Upper lobe of left lung (tissue), 6 donors: ENCODE measurements at regions not wholly inside any gene's neighbourhood (a gene's known extent, or its start where the extent isn't known, plus 50 kb on each side); places are given as distances from the start of the nearest gene placed in this dataset.

ENCODE experiments used
- ATAC-seq, 2 donors: fragments of 200-7000 bp; cut with Tn5 transposase; one replicate each; pipeline ENCODE4 v1.9.1; 2022; ENCODE audit warnings: mild to moderate bottlenecking in 2 of 2, moderate library complexity in 2 of 2; ENCODE audit not compliant: low FRiP score in 2 of 2
- DNase-seq, 2 donors: peaks; one replicate each; pipeline ENCODE4 v3.0.0-alpha.2; 2019 to 2020
- H3K27ac ChIP-seq, 4 donors: fragments of 200-600 bp; sonication (generic); one replicate each; pipeline ENCODE4 v1.5.1; 2016 to 2019
- H3K27me3 ChIP-seq, 4 donors: fragments of 200-600 bp; sonication (generic); one replicate each; pipeline ENCODE4 v1.5.1; 2017 to 2019
- H3K36me3 ChIP-seq, 4 donors: fragments of 200-600 bp; sonication (generic); one replicate each; pipeline ENCODE4 v1.5.1; 2016 to 2019
- H3K4me1 ChIP-seq, 4 donors: fragments of 200-600 bp; sonication (generic); one replicate each; pipeline ENCODE4 v1.5.1; 2018 to 2019
- H3K4me3 ChIP-seq, 4 donors: fragments of 200-600 bp; sonication (generic); one replicate each; pipeline ENCODE4 v1.5.1; 2017 to 2019; ENCODE audit warnings: mild to moderate bottlenecking in 2 of 4, moderate library complexity in 1 of 4
- H3K9me3 ChIP-seq, 4 donors: fragments of 200-600 bp; sonication (generic); one replicate each; pipeline ENCODE4 v1.5.1; 2018 to 2019
- EP300 ChIP-seq, 4 donors: sonication (generic); formaldehyde crosslinking; IDR thresholded peaks; one replicate each; pipeline ENCODE4 v1.5.1; 2017; ENCODE audit warnings: antibody characterized with exemption in 4 of 4, control low read depth in 2 of 4
- POLR2A ChIP-seq, 4 donors: fragments of 450-650 bp; IDR thresholded peaks; one replicate each; pipeline ENCODE4 v1.5.1; 2016 to 2017; ENCODE audit warnings: antibody characterized with exemption in 4 of 4, mild to moderate bottlenecking in 2 of 4
- POLR2AphosphoS5 ChIP-seq, 2 donors: sonication (generic); formaldehyde crosslinking; IDR thresholded peaks; one replicate each; pipeline ENCODE4 v1.5.1; 2017; ENCODE audit warnings: antibody characterized with exemption in 2 of 2
- WGBS, 2 donors: methylation state at CpG; one replicate each; pipeline ENCODE4 v1.1.5; 2017 to 2018; 5-methylcytosine and 5-hydroxymethylcytosine counted together
- TF ChIP-seq, protein P1 (sequence below), 6 experiments: fragments of 450-650 bp in 4 of 6; fragments of 200-600 bp in 2 of 6; sonication (generic) in 2 of 6; IDR thresholded peaks; one replicate each; pipeline ENCODE4 v1.5.1; 2016 to 2019; ENCODE audit warnings: antibody characterized with exemption in 6 of 6
- donor health status: DM: no; HTN: no; CAD: no; lungs with moderate emphysema.
- donor health status: DM: no; HTN: yes; CAD: no; lungs with severe emphysema.

DNA sequence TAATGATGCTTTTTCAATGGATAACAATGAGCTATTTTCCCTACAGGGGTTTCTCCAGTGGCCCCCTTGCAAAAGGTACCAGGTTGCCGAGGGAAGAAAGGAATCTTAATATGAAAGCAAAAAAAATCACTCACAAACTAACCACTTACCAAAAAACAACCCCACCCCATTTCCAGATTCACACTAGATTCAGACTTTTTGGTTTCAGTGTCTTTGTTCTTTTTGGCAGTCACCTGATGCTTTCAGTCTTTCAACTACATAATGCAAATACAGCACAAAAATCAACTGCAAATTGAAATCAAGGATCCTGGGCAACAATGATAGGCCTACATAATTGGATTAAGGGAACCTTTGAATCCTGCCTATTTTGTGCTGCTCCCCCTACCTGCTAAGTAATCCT, 71.1 kb upstream of the RAP2B start:
- WGBS, 2 donors, result 79 to 95% methylated on average over 1 of the region's 1 CpG
- H3K4me1 ChIP-seq, result no peaks in the 10 kb centered on the region
- H3K36me3 ChIP-seq, result no peaks in the 10 kb centered on the region
- ATAC-seq (no peak), DNase-seq (no peak)
- TF ChIP-seq, protein P1, sequence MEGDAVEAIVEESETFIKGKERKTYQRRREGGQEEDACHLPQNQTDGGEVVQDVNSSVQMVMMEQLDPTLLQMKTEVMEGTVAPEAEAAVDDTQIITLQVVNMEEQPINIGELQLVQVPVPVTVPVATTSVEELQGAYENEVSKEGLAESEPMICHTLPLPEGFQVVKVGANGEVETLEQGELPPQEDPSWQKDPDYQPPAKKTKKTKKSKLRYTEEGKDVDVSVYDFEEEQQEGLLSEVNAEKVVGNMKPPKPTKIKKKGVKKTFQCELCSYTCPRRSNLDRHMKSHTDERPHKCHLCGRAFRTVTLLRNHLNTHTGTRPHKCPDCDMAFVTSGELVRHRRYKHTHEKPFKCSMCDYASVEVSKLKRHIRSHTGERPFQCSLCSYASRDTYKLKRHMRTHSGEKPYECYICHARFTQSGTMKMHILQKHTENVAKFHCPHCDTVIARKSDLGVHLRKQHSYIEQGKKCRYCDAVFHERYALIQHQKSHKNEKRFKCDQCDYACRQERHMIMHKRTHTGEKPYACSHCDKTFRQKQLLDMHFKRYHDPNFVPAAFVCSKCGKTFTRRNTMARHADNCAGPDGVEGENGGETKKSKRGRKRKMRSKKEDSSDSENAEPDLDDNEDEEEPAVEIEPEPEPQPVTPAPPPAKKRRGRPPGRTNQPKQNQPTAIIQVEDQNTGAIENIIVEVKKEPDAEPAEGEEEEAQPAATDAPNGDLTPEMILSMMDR (IDR thresholded peaks at IDR 0.05), result no peak
- TF ChIP-seq POLR2A (IDR thresholded peaks at IDR 0.05) (no peak), POLR2AphosphoS5 (IDR thresholded peaks at IDR 0.05) (no peak), EP300 (IDR thresholded peaks at IDR 0.05) (no peak)
- no peaks in the 10 kb centered on the region for H3K27me3 ChIP-seq
- H3K4me3 ChIP-seq, result no peak overlapping the region
- H3K27ac ChIP-seq, result no peak overlapping the region
- no peaks in the 10 kb centered on the region for H3K9me3 ChIP-seq

DNA sequence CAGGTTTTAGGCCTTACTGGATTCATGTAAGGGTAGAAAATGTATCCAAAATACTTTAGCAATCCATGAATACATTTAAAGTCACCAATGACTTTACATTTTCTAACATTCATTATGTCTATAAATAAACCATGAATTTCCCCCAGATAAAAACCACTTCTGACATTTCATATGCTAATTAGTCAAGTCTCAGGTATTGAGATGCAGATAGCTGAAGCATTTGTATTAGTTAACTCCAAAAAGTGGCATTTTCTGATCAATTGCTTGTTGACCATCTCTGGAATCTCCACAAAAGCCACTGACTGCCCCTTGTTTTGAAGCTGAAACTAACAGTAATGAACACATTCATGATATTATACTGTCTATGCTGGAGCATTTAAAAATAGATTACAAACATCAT, 68.4 kb upstream of the RAP2B start:
- no peak overlapping the region for H3K27ac ChIP-seq
- no peaks in the 10 kb centered on the region for H3K9me3 ChIP-seq
- TF ChIP-seq, protein P1 (IDR thresholded peaks at IDR 0.05), result no peak
- TF ChIP-seq EP300 (IDR thresholded peaks at IDR 0.05) (no peak), POLR2AphosphoS5 (IDR thresholded peaks at IDR 0.05) (no peak), POLR2A (IDR thresholded peaks at IDR 0.05) (no peak)
- H3K4me1 ChIP-seq, result no peaks in the 10 kb centered on the region
- DNase-seq (no peak), ATAC-seq (no peak)
- no peaks in the 10 kb centered on the region for H3K27me3 ChIP-seq
- H3K4me3 ChIP-seq, result no peak overlapping the region
- no peaks in the 10 kb centered on the region for H3K36me3 ChIP-seq

DNA sequence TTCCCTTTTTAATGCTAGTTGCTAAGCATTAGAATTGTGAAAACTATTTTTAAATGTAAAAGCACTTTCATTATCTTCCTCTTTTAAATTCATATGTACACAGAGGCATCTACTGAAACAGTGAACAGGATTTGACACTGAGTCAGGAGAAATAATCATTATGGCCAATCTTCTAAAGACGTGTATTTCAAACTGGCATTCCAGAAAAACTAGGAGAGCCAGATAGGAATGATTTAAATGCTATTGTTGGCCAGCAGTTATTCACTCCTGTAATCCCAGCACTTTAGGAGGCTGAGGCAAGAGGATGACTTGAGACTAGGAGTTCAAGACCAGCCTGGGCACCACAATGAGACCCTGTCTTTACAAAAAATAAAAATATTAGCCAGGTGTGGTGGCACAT, 67.6 kb upstream of the RAP2B start:
- no peaks in the 10 kb centered on the region for H3K9me3 ChIP-seq
- DNase-seq (no peak), ATAC-seq (no peak)
- no peak overlapping the region for H3K4me3 ChIP-seq
- TF ChIP-seq POLR2AphosphoS5 (IDR thresholded peaks at IDR 0.05) (no peak), EP300 (IDR thresholded peaks at IDR 0.05) (no peak), POLR2A (IDR thresholded peaks at IDR 0.05) (no peak)
- TF ChIP-seq, protein P1 (IDR thresholded peaks at IDR 0.05), result no peak
- no peak overlapping the region for H3K27ac ChIP-seq
- H3K36me3 ChIP-seq, result no peaks in the 10 kb centered on the region
- no peaks in the 10 kb centered on the region for H3K27me3 ChIP-seq
- no peaks in the 10 kb centered on the region for H3K4me1 ChIP-seq
- WGBS, 2 donors, result 53 to 55% methylated on average over 1 of the region's 1 CpG

DNA sequence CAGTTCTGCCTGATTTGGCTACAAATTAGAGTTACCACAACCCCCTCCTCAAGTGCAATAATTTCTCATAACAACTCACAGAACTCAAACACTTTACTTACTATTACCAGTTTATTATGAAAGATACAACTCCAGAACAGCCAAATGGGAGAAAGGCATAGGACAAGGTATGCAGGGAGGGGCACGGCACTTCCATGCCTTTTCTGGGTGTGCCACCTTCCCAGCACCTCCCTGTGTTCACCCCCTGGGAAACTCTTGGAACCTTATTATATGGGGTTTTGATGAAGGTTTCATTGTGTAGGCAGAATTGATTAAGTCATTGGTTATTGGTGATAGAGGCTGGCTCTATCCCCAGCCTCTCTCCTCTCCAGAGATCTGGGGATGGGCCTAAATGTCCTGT, 66.6 kb upstream of the RAP2B start:
- Histone ChIP-seq H3K9me3 (no peaks in the 10 kb centered on the region), H3K27ac (no peak overlapping the region), H3K4me3 (no peak overlapping the region), H3K4me1 (no peaks in the 10 kb centered on the region), H3K27me3 (no peaks in the 10 kb centered on the region), H3K36me3 (no peaks in the 10 kb centered on the region)
- DNase-seq (no peak), ATAC-seq (no peak)
- WGBS, 2 donors, result 84 to 100% methylated on average over 1 of the region's 1 CpG
- TF ChIP-seq EP300 (IDR thresholded peaks at IDR 0.05), result no peak
- TF ChIP-seq POLR2AphosphoS5 (IDR thresholded peaks at IDR 0.05), result no peak
- TF ChIP-seq, protein P1 (IDR thresholded peaks at IDR 0.05), result no peak
- no peak for TF ChIP-seq POLR2A (IDR thresholded peaks at IDR 0.05)

DNA sequence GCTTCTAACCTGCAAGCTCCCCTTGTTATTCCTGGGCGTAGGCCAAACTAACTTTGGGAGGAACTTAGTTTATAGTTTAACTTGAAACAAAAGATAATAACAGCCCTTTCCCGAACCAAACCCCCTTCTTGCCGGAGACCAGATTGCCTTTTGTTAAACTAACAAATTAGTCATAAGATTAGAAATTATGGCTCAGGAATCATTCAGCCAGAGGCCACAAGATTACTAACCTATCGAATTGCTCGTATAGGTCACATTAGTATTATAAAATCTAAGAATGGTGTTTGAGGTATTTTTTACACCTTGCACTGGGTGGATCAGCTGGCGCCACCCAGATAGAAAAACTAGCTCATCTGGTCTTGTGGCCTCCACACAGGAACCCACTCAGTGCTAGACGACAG, 65.3 kb upstream of the RAP2B start:
- Histone ChIP-seq H3K27ac (no peak overlapping the region), H3K4me1 (no peaks in the 10 kb centered on the region), H3K4me3 (no peak overlapping the region), H3K27me3 (no peaks in the 10 kb centered on the region), H3K9me3 (no peaks in the 10 kb centered on the region), H3K36me3 (no peaks in the 10 kb centered on the region)
- ATAC-seq (no peak), DNase-seq (no peak)
- WGBS, 2 donors, result 72 to 76% methylated on average over 7 of the region's 7 CpGs
- TF ChIP-seq, protein P1 (IDR thresholded peaks at IDR 0.05), result no peak
- TF ChIP-seq EP300 (IDR thresholded peaks at IDR 0.05), result no peak
- TF ChIP-seq POLR2A (IDR thresholded peaks at IDR 0.05), result no peak
- TF ChIP-seq POLR2AphosphoS5 (IDR thresholded peaks at IDR 0.05), result no peak
